GM19351 (cell line): ENCODE measurements at regions not wholly inside any gene's neighbourhood (a gene's known extent, or its start where the extent isn't known, plus 50 kb on each side); places are given as distances from the start of the nearest gene placed in this dataset.
"Not testable (repeated sequence)": the region's sequence is repeated elsewhere in the genome, so short reads cannot be mapped to it uniquely, and the experiment has no call there.

Experiments
- ATAC-seq: cut with Tn5 transposase; IDR thresholded peaks from one replicate; pipeline ENCODE4 v1.9.1; 2021; ENCODE audit warnings: mild to moderate bottlenecking, moderate library complexity; ENCODE audit not compliant: unreplicated experiment

DNA sequence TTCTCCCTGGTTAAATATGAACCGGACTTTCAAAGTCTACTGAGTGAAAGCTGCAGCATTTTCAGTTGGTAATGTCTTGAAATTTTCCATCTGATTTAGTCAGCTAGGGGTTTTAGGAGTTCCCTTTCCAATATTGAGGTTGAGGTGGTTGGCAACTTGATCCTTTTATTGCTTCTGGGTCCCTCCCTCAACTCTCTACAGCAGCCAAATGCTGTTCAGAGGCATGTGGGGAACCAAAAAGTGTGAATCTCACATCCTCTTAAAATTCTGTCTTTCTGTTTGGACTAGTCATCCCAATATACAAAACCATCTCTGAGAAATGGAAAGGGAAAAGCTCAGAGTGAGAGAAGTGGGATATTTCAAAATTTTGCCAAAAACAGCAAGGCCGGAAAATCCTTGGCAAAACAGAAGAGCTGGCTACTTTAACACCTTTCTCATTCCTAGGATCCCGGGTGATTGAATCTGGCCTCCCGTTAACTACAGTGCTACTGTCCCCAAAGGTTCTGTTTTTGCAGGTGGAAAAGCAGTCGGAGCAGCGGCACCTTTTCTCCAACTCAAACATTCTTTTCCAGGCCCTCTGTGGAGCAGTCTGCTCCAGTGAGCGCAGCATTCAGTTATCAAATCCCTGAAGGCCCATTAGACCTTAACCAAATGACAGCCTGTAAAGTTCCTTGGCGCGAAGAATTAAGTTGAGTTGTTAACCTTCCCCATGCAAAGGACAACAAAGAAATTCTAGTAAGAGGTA lies 345.9 kb upstream of the NUDT12 start:
- no peak for ATAC-seq

DNA sequence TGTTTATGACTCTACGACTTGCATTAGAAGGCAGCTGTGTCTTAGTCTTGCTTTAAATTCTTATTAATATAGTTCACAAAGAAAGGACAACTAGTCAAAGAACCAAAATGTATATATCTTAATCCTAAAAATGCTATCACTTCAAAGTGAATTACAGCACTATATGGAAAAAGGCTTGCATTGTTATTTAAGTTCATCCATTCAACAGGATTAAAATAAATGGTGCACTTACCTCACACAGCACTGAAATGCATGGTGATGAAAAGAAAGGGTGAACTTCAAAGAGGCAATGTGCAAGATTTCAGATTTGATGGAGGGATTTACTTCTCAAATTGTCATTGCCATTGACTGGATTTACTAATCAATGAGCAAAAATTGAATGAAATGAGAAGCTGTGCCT lies 344.4 kb upstream of the NUDT12 start:
- ATAC-seq: no peak

DNA sequence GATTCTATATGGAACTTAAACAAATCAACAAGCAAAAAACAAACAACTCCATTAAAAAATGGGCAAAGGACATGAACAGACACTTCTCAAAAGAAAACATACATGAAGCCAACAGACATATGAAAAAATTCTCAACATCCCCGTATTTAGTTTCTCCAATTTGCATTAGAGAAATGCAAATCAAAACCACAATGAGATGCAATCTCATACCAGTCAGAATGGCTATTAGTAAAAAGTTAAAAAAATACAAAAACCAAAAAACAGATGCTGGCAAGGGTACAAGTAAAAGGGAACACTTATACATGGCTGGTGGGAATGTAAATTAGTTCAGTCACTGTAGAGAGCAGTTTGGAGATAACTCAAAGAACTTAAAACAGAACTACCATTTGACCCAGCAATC lies 342.1 kb upstream of the NUDT12 start:
- ATAC-seq: no peak

DNA sequence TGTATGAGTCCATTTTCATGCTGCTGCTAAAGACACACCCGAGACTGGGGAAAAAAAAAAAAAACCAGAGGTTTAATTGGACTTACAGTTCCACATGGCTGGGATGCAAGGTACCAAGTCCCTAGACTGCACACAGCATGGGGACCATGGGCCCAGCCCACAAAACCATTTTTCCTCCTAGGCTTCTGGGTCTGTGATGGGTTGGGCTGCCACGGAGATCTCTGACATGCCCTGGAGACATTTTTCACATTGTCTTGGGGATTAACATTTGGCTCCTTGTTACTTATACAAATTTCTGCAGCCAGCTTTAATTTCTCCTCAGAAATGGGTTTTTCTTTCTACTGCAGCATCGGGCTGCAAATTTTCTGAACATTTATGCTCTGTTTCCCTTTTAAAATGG lies 340.3 kb upstream of the NUDT12 start:
- ATAC-seq: no peak

DNA sequence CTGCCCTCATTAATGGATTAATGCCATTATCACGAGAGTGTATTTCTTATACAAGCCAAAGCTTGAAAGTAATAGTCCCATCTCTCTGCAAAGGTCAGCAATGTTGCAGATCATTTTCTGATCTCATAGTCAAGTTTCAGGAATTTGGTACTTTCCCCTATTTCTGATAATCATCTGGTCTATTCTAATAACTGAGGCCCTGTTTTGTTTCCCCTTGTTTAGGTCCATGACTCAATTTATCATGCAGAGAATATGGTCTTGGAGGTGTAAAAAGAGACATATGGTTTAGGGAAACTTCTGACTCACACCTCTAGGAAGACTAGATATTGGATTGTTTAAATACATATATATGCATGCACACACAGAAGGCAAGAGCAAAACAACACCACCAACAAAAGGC lies 339.3 kb upstream of the NUDT12 start:
- ATAC-seq: no peak

DNA sequence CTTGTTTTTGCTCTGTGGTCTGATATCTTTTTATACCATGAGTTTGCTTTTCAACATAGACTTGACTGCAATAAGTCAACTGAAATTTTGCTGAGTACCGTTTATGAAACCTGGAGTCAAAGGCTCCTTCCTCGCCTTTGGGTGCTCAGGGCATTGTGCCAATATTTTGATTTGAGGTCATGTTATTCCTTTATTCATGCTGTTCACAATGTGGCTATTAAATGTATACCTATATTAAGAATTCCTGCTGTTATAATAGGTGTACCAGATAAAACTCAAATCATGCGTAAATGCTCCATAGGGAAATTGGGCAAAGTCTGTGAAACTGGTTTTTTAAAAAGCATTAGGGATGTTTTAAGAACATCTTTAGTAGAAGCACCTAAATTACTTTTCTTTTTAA lies 334.0 kb upstream of the NUDT12 start:
- ATAC-seq: no peak

DNA sequence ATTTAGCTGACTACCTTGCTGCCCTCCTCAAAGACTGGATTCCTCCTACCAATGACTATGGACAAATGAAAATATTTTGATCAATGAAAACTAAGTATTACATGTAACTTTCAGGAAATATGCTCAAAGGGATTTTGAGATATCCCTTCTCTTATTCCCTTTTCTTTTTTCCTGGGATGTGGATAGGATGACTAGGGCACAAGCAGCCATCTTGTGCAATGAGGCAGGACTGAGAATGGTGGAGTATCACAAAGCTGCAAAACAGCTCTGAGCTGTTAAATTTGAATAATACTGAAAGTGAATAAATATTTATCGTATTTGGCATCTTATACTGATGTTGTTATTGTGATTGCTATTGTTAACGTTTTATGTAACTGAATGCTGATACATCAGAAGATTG lies 333.1 kb upstream of the NUDT12 start:
- ATAC-seq: no peak

DNA sequence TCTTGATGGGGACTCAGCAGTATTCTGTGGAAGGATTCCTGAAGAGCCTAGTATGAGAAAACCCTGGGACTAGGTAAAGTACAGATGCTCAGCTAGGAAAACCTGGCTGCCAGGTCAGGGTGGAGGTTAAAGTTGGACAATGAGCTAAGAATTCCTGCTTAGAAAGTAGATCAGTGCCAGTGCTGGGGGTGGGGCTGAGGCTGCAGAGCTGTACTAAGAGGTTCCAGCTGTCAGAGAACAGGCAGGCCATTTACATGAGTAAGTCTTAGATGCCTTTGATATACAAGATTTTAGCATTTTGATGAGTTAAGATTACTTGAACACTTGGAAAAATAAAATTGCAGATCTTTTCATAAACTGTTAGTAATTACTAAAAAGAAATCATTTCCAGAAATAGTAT lies 332.3 kb upstream of the NUDT12 start:
- no peak for ATAC-seq

DNA sequence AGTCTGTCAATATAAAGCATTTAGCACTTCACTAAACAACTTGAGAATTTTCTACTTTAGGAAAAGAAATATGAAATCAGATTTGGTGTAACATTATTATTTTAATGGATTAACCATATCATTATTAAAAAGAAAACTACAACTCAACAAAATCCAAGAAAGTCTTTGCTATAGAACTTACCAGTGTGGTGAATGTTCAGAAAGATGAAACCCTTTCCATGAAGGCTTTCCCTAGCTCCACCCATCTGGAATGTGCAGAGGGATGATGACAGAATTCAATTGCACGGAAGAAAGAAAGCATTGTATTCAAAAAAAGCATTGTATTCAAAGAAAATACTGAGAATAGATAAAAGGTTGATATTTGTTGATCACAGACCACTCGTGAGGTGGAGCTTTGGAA lies 328.6 kb upstream of the NUDT12 start:
- no peak for ATAC-seq

DNA sequence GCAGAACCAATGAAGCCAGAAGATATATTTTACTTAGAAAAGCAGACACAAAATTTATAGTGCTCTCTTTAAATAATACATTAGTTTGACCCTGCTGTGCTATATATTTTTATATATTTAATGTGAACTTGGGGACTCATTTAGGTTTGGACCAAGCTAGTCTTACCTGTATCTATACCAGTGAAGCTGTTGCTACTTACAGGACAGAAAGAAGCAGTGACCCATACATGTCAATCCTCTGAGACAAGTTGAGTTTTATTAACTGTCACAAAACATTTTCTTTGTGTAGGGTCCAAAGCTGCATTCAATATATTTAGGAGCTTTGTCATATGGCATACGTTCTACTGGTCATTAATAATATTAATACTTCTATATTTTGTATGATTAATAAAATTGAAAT lies 327.7 kb upstream of the NUDT12 start:
- no peak for ATAC-seq

DNA sequence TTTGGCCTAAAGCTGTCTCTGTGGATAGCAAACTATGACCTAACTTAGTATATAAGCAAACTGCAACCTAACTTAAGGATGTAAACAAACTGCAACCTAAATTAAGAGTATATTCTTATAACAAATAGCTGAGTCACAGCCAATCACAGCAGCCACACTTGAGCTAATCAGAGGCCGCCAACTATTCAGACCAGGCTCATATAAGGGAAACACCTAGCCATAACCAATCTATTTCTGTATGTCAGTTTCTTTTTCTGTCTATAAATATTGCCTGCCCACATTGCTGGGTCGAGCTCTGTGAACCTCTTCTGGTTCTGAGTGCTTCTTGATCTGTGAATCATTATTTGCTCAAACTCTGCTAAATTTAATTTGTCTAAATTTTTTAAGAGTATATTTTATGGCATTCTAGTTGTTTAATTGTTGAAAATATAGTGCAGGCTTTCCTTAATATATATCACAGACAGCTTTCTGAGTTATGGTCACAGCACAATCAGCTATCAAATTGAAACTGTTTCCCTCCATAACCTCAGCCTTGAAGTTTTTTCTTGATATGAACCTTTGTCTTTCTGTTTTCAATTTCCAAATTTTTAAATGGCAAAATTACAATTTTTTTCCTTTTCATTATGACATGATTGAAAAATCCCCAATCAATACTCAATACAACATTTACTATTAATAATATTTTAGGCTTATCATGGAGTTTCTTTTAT lies 327.1 kb upstream of the NUDT12 start:
- peak; percentile 54 for ATAC-seq

DNA sequence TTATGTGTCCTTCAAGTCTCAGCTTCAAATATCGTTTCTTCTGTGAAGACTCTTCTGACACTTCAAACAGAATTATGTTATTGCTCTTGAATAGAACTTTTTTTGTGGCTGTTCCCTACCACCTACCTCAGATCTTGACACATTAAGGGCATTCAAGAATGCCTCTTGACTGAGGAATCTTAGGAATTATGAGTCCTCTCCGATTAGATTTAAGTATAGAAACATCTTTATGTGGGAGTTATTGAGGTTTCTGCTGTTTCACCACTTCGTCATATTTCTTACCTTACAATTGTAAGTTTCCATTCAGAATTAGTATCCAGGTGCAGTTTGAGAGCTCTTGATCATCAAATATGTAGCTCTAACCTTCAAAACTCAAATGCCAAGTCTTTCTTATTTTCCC lies 324.2 kb upstream of the NUDT12 start:
- ATAC-seq: no peak

DNA sequence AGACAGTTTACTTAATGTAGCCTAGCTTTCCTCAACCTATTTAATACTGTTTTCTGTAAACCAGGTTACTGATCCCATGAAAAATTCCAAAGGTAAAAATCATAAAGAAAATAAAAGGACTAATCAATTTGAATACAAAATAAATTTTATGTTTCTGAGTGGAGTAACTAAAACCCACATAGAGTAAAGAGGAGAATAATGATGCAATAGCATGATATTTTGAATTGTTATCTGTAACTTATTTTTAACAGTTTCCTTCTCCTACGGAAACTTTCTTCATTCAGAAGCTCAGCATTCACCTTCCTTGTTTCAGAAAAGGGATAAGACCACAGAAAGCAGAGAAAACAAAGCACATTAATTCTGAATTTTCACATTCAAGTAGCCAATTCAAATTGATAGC lies 320.6 kb upstream of the NUDT12 start:
- no peak for ATAC-seq

DNA sequence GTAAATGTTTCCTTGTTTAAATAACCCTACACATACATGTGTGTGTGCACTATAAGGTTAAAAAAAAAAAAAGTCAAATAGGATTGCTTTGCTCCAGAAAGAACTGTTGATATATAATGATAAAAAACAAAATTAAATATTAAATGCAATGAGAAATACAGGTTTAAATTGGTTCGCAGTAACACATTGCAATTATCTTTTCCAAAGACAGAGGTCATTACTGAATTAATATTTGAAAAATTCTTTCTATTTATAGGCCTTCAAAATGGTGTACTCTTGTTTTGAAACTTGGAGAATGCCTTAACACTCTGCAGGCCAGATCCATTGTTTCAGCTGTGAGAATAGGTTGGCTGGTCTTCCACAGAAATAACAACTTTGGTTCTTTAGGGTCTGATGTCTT lies 319.0 kb upstream of the NUDT12 start:
- ATAC-seq: no peak

DNA sequence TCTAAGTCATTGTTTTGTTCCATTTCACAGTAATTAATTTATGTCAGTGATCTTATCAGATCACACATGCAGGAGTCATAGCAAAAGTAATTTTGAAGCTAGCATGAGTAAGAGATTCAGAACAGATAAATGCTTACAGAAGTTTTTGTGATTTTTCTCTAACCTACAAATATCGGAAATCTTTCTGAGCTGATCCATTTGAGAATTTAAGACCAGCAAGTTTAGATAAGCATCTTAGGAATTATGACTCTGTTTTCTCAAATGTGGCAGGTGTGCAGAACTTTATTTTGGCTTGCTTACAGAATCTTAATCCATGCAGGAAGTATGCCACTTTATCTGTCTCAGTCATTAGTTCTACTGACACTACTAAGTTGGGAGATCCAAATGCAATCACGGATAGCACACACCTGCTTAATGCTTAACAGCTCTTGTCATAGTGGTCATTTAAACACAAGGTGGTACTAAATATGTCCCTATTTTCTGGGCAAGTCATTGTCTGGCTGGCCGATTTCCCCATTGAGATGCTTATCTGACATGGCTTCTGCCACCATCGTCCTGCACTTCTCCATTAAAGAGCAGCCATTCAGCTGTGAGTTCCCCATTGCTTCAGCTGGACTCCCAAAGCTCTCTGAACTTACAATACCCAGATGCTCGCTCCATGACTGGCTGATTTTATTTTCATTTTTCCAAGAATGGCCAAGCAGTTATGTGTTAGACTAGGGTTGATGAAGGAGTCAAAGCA lies 305.4 kb upstream of the NUDT12 start:
- ATAC-seq: no peak

DNA sequence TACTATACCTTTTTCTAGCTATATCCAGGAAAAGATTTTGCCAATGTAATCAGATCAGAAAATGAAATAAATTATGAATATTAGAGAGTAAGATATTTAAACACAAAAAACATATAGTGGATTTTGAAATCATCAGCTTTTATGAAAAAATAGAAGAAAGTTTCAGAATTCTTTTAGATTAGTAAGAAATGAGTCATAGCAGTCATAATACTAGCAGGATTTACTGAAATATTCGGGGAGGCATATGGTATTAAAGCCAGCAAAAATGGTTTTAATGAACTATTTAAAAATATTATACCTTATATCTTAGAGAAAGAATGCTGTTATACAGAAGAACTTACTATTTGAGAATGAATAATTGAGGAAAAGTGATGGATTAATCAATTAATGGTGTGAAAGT lies 303.6 kb upstream of the NUDT12 start:
- no peak for ATAC-seq

DNA sequence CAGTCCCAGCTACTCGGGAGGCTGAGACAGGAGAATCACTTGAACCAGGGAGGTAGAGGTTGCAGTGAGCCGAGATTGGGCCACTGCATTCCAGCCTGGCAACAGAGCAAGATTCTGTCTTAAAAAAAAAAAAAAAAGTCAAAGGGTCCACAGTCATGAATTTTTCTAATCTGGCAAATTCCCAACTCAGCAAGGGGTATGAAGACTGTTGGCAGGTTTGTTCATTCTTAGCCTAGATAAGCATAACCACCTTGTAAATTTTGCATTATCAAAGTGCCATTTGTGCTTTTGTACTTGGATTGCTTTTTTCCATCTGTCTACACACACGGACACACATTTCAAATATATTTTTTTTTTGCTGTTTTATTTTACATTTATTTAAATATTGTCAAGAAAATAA lies 299.8 kb upstream of the NUDT12 start:
- no peak for ATAC-seq

DNA sequence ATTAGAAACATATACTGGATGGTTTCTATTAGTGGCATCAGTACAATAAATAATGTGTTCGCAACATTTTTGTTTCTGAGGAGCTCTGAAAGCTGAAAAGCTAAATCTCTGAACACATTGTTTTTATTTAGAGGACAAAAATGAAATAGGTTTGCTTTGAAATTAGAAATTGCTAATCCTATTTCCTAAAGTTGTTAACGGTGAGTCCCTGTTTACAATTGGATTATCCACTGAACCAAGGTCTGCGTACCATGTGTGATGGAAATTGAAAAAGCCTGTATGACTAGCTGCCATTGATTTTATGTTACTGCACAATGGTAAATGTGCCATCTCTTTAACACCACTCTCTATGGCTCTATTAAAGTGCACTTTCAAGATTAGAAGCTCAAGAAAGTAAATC lies 297.7 kb upstream of the NUDT12 start:
- no peak for ATAC-seq

DNA sequence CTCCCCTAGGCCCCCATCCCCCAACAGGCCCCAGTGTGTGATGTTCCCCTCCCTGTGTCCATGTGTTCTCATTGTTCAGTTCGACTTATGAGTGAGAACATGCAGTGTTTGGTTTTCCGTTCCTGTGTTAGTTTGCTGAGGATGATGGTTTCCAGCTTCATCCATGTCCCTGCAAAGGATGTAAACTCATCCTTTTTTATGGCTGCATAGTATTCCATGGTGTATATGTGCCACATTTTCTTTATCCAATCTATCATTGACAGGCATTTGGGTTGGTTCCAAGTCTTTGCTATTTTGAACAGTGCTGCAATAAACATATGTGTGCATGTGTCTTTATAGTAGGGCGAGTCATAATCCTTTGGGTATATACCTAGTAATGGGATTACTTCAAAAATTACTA lies 295.8 kb upstream of the NUDT12 start:
- ATAC-seq: not testable (repeated sequence)

DNA sequence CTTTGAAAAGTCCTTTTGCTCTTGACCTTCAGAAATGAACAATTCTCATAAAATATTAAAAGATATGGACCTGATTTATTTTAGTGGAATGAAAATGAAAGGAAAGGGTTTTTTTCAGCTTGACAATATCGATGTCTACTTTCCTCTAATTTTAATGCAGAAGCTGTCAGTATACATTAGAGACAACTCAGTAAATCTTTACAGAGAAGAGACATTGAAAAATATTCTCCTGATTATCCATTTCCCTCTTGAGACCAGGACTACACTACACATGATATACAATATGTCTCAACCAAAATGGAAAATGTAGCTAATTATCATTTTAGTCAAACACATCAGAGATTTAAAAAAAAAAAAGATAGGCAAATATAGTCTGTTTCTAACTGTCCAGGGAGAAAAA lies 288.5 kb upstream of the NUDT12 start:
- ATAC-seq: no peak

DNA sequence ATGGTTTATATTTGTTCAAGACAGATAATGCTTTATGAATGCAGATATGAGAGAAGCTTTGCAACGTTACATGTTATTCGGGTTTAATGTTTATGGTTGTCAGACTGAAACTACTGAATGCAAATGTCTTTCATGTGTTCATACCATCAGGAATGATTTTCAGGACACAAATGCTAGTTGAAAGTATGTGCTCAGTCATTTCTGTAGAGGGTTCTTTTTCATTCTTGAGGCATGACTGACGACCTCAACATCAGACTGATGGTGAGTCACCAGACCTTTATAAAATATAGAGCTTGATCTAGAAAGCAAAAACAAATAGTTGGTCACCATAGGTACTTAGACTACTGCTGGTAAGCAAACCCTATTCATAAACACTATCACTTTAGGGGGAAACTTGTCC lies 287.3 kb upstream of the NUDT12 start:
- ATAC-seq: no peak

DNA sequence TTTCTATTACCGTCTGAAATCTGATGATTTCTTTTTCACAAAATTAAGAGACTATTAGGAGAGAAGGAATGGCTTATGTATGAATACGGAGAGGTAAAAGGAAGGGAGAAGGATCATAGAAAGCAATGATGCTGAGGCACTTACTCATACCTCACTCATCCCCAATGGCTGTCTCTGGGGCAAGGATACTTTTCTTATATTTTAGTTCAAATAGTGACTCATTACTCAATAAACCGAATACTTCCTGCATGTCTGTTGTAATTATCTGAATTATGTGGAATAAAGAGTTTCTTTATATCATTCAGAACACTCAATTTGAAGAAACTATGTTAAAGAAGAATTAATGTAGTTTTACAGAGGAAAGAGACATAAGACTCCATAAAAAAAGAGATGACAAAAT lies 284.5 kb upstream of the NUDT12 start:
- ATAC-seq: no peak
